Ramos (cell line): ENCODE measurements at regions not wholly inside any gene's neighbourhood (a gene's known extent, or its start where the extent isn't known, plus 50 kb on each side); places are given as distances from the start of the nearest gene placed in this dataset.

Source experiments
- in situ Hi-C: fragments of 300-500 bp; cut with MboI; formaldehyde crosslinking; loops from one replicate; pipeline ENCODE4 v1.14.3; 2022; ENCODE audit warnings: low sequenced_read_pairs; ENCODE audit not compliant: unreplicated experiment

GRCh38 chr1:234735916-234736315 lies 125.9 kb upstream of the IRF2BP2 start:
- in situ Hi-C loops, result loop anchor here (25.0 kb wide), 1 partner anchor 101 kb away; no protein-coding TSS in a partner anchor

- in situ Hi-C loops, result loop anchor here (25.0 kb wide), 1 partner anchor 102 kb away; no protein-coding TSS in a partner anchor
These were observed 125.5 kb upstream of the IRF2BP2 start for GRCh38 chr1:234735476-234735875.

- in situ Hi-C loops, result loop anchor here (25.0 kb wide), 1 partner anchor 102 kb away; no protein-coding TSS in a partner anchor
These were observed 124.9 kb upstream of the IRF2BP2 start for GRCh38 chr1:234734869-234735268.

GRCh38 chr1:234734412-234734835 lies 124.4 kb upstream of the IRF2BP2 start:
- in situ Hi-C loops, result loop anchor here (25.0 kb wide), 1 partner anchor 103 kb away; no protein-coding TSS in a partner anchor

- in situ Hi-C loops, result loop anchor here (25.0 kb wide), 1 partner anchor 104 kb away; no protein-coding TSS in a partner anchor
These were observed 123.4 kb upstream of the IRF2BP2 start for GRCh38 chr1:234733427-234733826.

- in situ Hi-C loops, result loop anchor here (25.0 kb wide), 1 partner anchor 104 kb away; no protein-coding TSS in a partner anchor
These were observed 122.9 kb upstream of the IRF2BP2 start for GRCh38 chr1:234732671-234733390.

- in situ Hi-C loops, result loop anchor here (25.0 kb wide), 1 partner anchor 105 kb away; no protein-coding TSS in a partner anchor
These were observed 122.3 kb upstream of the IRF2BP2 start for GRCh38 chr1:234732260-234732659.

- in situ Hi-C loops, result loop anchor here (25.0 kb wide), 1 partner anchor 106 kb away; no protein-coding TSS in a partner anchor
These were observed 121.6 kb upstream of the IRF2BP2 start for GRCh38 chr1:234731569-234732085.

- in situ Hi-C loops, result loop anchor here (25.0 kb wide), 1 partner anchor 106 kb away; no protein-coding TSS in a partner anchor
These were observed 121.0 kb upstream of the IRF2BP2 start for GRCh38 chr1:234730770-234731568.

- in situ Hi-C loops, result loop anchor here (25.0 kb wide), 1 partner anchor 107 kb away; no protein-coding TSS in a partner anchor
These were observed 120.4 kb upstream of the IRF2BP2 start for GRCh38 chr1:234730475-234730769.

- in situ Hi-C loops, result loop anchor here (25.0 kb wide), 1 partner anchor 107 kb away; no protein-coding TSS in a partner anchor
These were observed 119.8 kb upstream of the IRF2BP2 start for GRCh38 chr1:234729561-234730474.

- in situ Hi-C loops, result loop anchor here (25.0 kb wide), 1 partner anchor 109 kb away; no protein-coding TSS in a partner anchor
These were observed 118.8 kb upstream of the IRF2BP2 start for GRCh38 chr1:234728740-234729139.

GRCh38 chr1:234727018-234727940 lies 117.3 kb upstream of the IRF2BP2 start:
- in situ Hi-C loops, result loop anchor here (25.0 kb wide), 1 partner anchor 110 kb away; no protein-coding TSS in a partner anchor

- in situ Hi-C loops, result loop anchor here (25.0 kb wide), 1 partner anchor 111 kb away; no protein-coding TSS in a partner anchor
These were observed 116.5 kb upstream of the IRF2BP2 start for GRCh38 chr1:234726359-234726943.

GRCh38 chr1:234725177-234726132 lies 115.5 kb upstream of the IRF2BP2 start:
- in situ Hi-C loops, result loop anchor here (25.0 kb wide), 1 partner anchor 112 kb away; no protein-coding TSS in a partner anchor

- in situ Hi-C loops, result loop anchor here (25.0 kb wide), 1 partner anchor 113 kb away; no protein-coding TSS in a partner anchor
These were observed 114.7 kb upstream of the IRF2BP2 start for GRCh38 chr1:234724516-234725176.
